ENCODE measurements at regions not wholly inside any gene's neighbourhood (a gene's known extent, or its start where the extent isn't known, plus 50 kb on each side); places are given as distances from the start of the nearest gene placed in this dataset.

- no peak overlapping the region for H3K9ac ChIP-seq (ENCODE audit: control insufficient read depth, extremely low read depth, insufficient read depth, low read length)
- H3K9me3 ChIP-seq (ENCODE audit: control insufficient read depth, low read depth, low read length): no peaks in the 10 kb centered on the region
- DNase-seq (ENCODE audit: low read depth, low spot score) (no peak), FAIRE-seq (no peak)
- H3K79me2 ChIP-seq (ENCODE audit: control insufficient read depth, insufficient read depth, low read length): no peaks in the 10 kb centered on the region
- H3K4me1 ChIP-seq (ENCODE audit: control insufficient read depth, extremely low read depth, insufficient read depth, low read length): no peaks in the 10 kb centered on the region
- no peaks in the 10 kb centered on the region for H3K36me3 ChIP-seq (ENCODE audit: control insufficient read depth in 2 of 2, extremely low read depth in 1 of 2, insufficient read depth in 2 of 2, low read length in 2 of 2)
- no peak overlapping the region for H3K4me2 ChIP-seq (ENCODE audit: control insufficient read depth, extremely low read depth, insufficient read depth, low read depth, low read length)
- H3K4me3 ChIP-seq (ENCODE audit: control insufficient read depth in 2 of 3, extremely low read depth in 1 of 3, insufficient read depth in 2 of 3, low read depth in 1 of 3, low read length in 3 of 3): no peak overlapping the region
- no peak overlapping the region for H3K27ac ChIP-seq (ENCODE audit: control insufficient read depth, insufficient read depth, low read length)
- no peak for TF ChIP-seq CTCF (optimal IDR thresholded peaks at IDR 0.05 in 1 of 3, IDR thresholded peaks at IDR 0.05 in 1 of 3, conservative IDR thresholded peaks at IDR 0.05 in 1 of 3; ENCODE audit: extremely low read depth in 1 of 3, insufficient read depth in 2 of 3, low read length in 3 of 3)
- TF ChIP-seq EZH2 (IDR thresholded peaks at IDR 0.05; ENCODE audit: low read length): no peak
- dilution Hi-C loops (cut with MboI; ENCODE audit: extremely low pct_ligation_motif_present, low sequenced_read_pairs): no loop called here
- no peaks in the 10 kb centered on the region for H4K20me1 ChIP-seq (ENCODE audit: control insufficient read depth, extremely low read depth, insufficient read depth, low read length)
- peaks cover 3% of the 10 kb centered on the region for H3K27me3 ChIP-seq (ENCODE audit: control insufficient read depth, extremely low read depth, insufficient read depth, low read length)
- no peak overlapping the region for H2AFZ ChIP-seq (ENCODE audit: control insufficient read depth, low read length)
- no peaks in the 10 kb centered on the region for H3K9me1 ChIP-seq (ENCODE audit: control insufficient read depth, extremely low read depth, insufficient read depth, low read length)
These were observed 327.7 kb downstream of the CDC5L start for GRCh38 chr6:44715188-44715587.

- Histone ChIP-seq H3K27me3 (ENCODE audit: control insufficient read depth, extremely low read depth, insufficient read depth, low read length) (peaks cover 3% of the 10 kb centered on the region), H3K4me3 (ENCODE audit: control insufficient read depth in 2 of 3, extremely low read depth in 1 of 3, insufficient read depth in 2 of 3, low read depth in 1 of 3, low read length in 3 of 3) (no peak overlapping the region), H3K36me3 (ENCODE audit: control insufficient read depth in 2 of 2, extremely low read depth in 1 of 2, insufficient read depth in 2 of 2, low read length in 2 of 2) (no peaks in the 10 kb centered on the region), H3K79me2 (ENCODE audit: control insufficient read depth, insufficient read depth, low read length) (no peaks in the 10 kb centered on the region), H3K4me2 (ENCODE audit: control insufficient read depth, extremely low read depth, insufficient read depth, low read depth, low read length) (no peak overlapping the region), H3K9me3 (ENCODE audit: control insufficient read depth, low read depth, low read length) (no peaks in the 10 kb centered on the region), H2AFZ (ENCODE audit: control insufficient read depth, low read length) (no peak overlapping the region), H3K27ac (ENCODE audit: control insufficient read depth, insufficient read depth, low read length) (no peak overlapping the region), H4K20me1 (ENCODE audit: control insufficient read depth, extremely low read depth, insufficient read depth, low read length) (no peaks in the 10 kb centered on the region), H3K4me1 (ENCODE audit: control insufficient read depth, extremely low read depth, insufficient read depth, low read length) (no peaks in the 10 kb centered on the region), H3K9me1 (ENCODE audit: control insufficient read depth, extremely low read depth, insufficient read depth, low read length) (no peaks in the 10 kb centered on the region), H3K9ac (ENCODE audit: control insufficient read depth, extremely low read depth, insufficient read depth, low read length) (no peak overlapping the region)
- no peak for TF ChIP-seq EZH2 (IDR thresholded peaks at IDR 0.05; ENCODE audit: low read length)
- no peak for TF ChIP-seq CTCF (optimal IDR thresholded peaks at IDR 0.05 in 1 of 3, IDR thresholded peaks at IDR 0.05 in 1 of 3, conservative IDR thresholded peaks at IDR 0.05 in 1 of 3; ENCODE audit: extremely low read depth in 1 of 3, insufficient read depth in 2 of 3, low read length in 3 of 3)
- dilution Hi-C loops (cut with MboI; ENCODE audit: extremely low pct_ligation_motif_present, low sequenced_read_pairs): no loop called here
- no peak for DNase-seq (ENCODE audit: low read depth, low spot score)
- no peak for FAIRE-seq
These were observed 328.4 kb downstream of the CDC5L start for GRCh38 chr6:44715925-44716324.
